ENCODE measurements at regions not wholly inside any gene's neighbourhood (a gene's known extent, or its start where the extent isn't known, plus 50 kb on each side); places are given as distances from the start of the nearest gene placed in this dataset.

- ATAC-seq (no peak), DNase-seq (no peak)
- POLR2A ChIA-PET = no interaction called here
- Mint-ChIP-seq H3K9me3 (ENCODE audit: insufficient read depth) (no peaks in the 10 kb centered on the region), H3K27me3 (ENCODE audit: low read depth) (no peaks in the 10 kb centered on the region), H3K4me3 (no peak overlapping the region), H3K4me1 (ENCODE audit: low read depth) (no peaks in the 10 kb centered on the region), H3K27ac (no peak overlapping the region), H3K36me3 (ENCODE audit: low read depth) (no peaks in the 10 kb centered on the region)
- CTCF ChIA-PET = no interaction called here
Observed at GRCh38 chr6:94251878-94252277, 832.5 kb upstream of the EPHA7 start.

GRCh38 chr6:94245395-94245794, 826.0 kb upstream of the EPHA7 start:
- ATAC-seq (no peak), DNase-seq (no peak)
- ChIA-PET CTCF (no interaction called here), POLR2A (no interaction called here)
- H3K27ac Mint-ChIP-seq = no peak overlapping the region
- no peaks in the 10 kb centered on the region for H3K27me3 Mint-ChIP-seq (ENCODE audit: low read depth)
- H3K9me3 Mint-ChIP-seq (ENCODE audit: insufficient read depth) = peaks cover 6% of the 10 kb centered on the region
- no peaks in the 10 kb centered on the region for H3K4me1 Mint-ChIP-seq (ENCODE audit: low read depth)
- no peak overlapping the region for H3K4me3 Mint-ChIP-seq
- H3K36me3 Mint-ChIP-seq (ENCODE audit: low read depth) = no peaks in the 10 kb centered on the region

- no peak for DNase-seq
- H3K9me3 Mint-ChIP-seq (ENCODE audit: insufficient read depth) = peaks cover 6% of the 10 kb centered on the region
- H3K27ac Mint-ChIP-seq = no peak overlapping the region
- CTCF ChIA-PET = no interaction called here
- no peak overlapping the region for H3K4me3 Mint-ChIP-seq
- no peaks in the 10 kb centered on the region for H3K4me1 Mint-ChIP-seq (ENCODE audit: low read depth)
- H3K27me3 Mint-ChIP-seq (ENCODE audit: low read depth) = no peaks in the 10 kb centered on the region
- ATAC-seq = no peak
- POLR2A ChIA-PET = no interaction called here
- no peaks in the 10 kb centered on the region for H3K36me3 Mint-ChIP-seq (ENCODE audit: low read depth)
Observed at GRCh38 chr6:94238868-94239267, 819.5 kb upstream of the EPHA7 start.

GRCh38 chr6:94227741-94228140, 808.4 kb upstream of the EPHA7 start:
- no peak overlapping the region for H3K4me3 Mint-ChIP-seq
- DNase-seq (no peak), ATAC-seq (no peak)
- no peaks in the 10 kb centered on the region for H3K4me1 Mint-ChIP-seq (ENCODE audit: low read depth)
- no peaks in the 10 kb centered on the region for H3K36me3 Mint-ChIP-seq (ENCODE audit: low read depth)
- CTCF ChIA-PET = no interaction called here
- POLR2A ChIA-PET = no interaction called here
- H3K9me3 Mint-ChIP-seq (ENCODE audit: insufficient read depth) = no peaks in the 10 kb centered on the region
- no peak overlapping the region for H3K27ac Mint-ChIP-seq
- H3K27me3 Mint-ChIP-seq (ENCODE audit: low read depth) = no peaks in the 10 kb centered on the region

GRCh38 chr6:94217836-94218235, 798.5 kb upstream of the EPHA7 start:
- ATAC-seq (no peak), DNase-seq (no peak)
- ChIA-PET POLR2A (no interaction called here), CTCF (no interaction called here)
- Mint-ChIP-seq H3K9me3 (ENCODE audit: insufficient read depth) (no peaks in the 10 kb centered on the region), H3K27ac (no peak overlapping the region), H3K27me3 (ENCODE audit: low read depth) (no peaks in the 10 kb centered on the region), H3K4me1 (ENCODE audit: low read depth) (no peaks in the 10 kb centered on the region), H3K4me3 (no peak overlapping the region), H3K36me3 (ENCODE audit: low read depth) (no peaks in the 10 kb centered on the region)

GRCh38 chr6:94215552-94215951, 796.2 kb upstream of the EPHA7 start:
- no peaks in the 10 kb centered on the region for H3K9me3 Mint-ChIP-seq (ENCODE audit: insufficient read depth)
- H3K4me3 Mint-ChIP-seq = no peak overlapping the region
- no peak for DNase-seq
- H3K4me1 Mint-ChIP-seq (ENCODE audit: low read depth) = no peaks in the 10 kb centered on the region
- POLR2A ChIA-PET = no interaction called here
- no peaks in the 10 kb centered on the region for H3K27me3 Mint-ChIP-seq (ENCODE audit: low read depth)
- ATAC-seq = no peak
- no peaks in the 10 kb centered on the region for H3K36me3 Mint-ChIP-seq (ENCODE audit: low read depth)
- H3K27ac Mint-ChIP-seq = no peak overlapping the region
- CTCF ChIA-PET = no interaction called here

GRCh38 chr6:94213226-94213625, 793.9 kb upstream of the EPHA7 start:
- CTCF ChIA-PET = no interaction called here
- ATAC-seq = no peak
- H3K27ac Mint-ChIP-seq = no peak overlapping the region
- H3K4me1 Mint-ChIP-seq (ENCODE audit: low read depth) = no peaks in the 10 kb centered on the region
- no peaks in the 10 kb centered on the region for H3K27me3 Mint-ChIP-seq (ENCODE audit: low read depth)
- no peak overlapping the region for H3K4me3 Mint-ChIP-seq
- POLR2A ChIA-PET = no interaction called here
- DNase-seq = no peak
- H3K36me3 Mint-ChIP-seq (ENCODE audit: low read depth) = no peaks in the 10 kb centered on the region
- no peaks in the 10 kb centered on the region for H3K9me3 Mint-ChIP-seq (ENCODE audit: insufficient read depth)

GRCh38 chr6:94196891-94197290, 777.5 kb upstream of the EPHA7 start:
- Mint-ChIP-seq H3K36me3 (ENCODE audit: low read depth) (no peaks in the 10 kb centered on the region), H3K4me3 (no peak overlapping the region), H3K27me3 (ENCODE audit: low read depth) (no peaks in the 10 kb centered on the region), H3K4me1 (ENCODE audit: low read depth) (no peaks in the 10 kb centered on the region), H3K27ac (no peak overlapping the region), H3K9me3 (ENCODE audit: insufficient read depth) (no peaks in the 10 kb centered on the region)
- DNase-seq (no peak), ATAC-seq (no peak)
- ChIA-PET POLR2A (no interaction called here), CTCF (no interaction called here)

GRCh38 chr6:94190030-94190429, 770.7 kb upstream of the EPHA7 start:
- no peak overlapping the region for H3K27ac Mint-ChIP-seq
- ChIA-PET POLR2A (no interaction called here), CTCF (no interaction called here)
- H3K36me3 Mint-ChIP-seq (ENCODE audit: low read depth) = no peaks in the 10 kb centered on the region
- H3K9me3 Mint-ChIP-seq (ENCODE audit: insufficient read depth) = peaks cover 8% of the 10 kb centered on the region
- H3K4me1 Mint-ChIP-seq (ENCODE audit: low read depth) = no peaks in the 10 kb centered on the region
- H3K27me3 Mint-ChIP-seq (ENCODE audit: low read depth) = no peaks in the 10 kb centered on the region
- DNase-seq (no peak), ATAC-seq (no peak)
- H3K4me3 Mint-ChIP-seq = no peak overlapping the region

- Mint-ChIP-seq H3K4me3 (no peak overlapping the region), H3K27ac (no peak overlapping the region), H3K27me3 (ENCODE audit: low read depth) (no peaks in the 10 kb centered on the region), H3K4me1 (ENCODE audit: low read depth) (no peaks in the 10 kb centered on the region), H3K9me3 (ENCODE audit: insufficient read depth) (peaks cover 13% of the 10 kb centered on the region), H3K36me3 (ENCODE audit: low read depth) (no peaks in the 10 kb centered on the region)
- ChIA-PET CTCF (no interaction called here), POLR2A (no interaction called here)
- DNase-seq (no peak), ATAC-seq (no peak)
Observed at GRCh38 chr6:94184666-94185464, 765.5 kb upstream of the EPHA7 start.

GRCh38 chr6:94177429-94177828, 758.1 kb upstream of the EPHA7 start:
- POLR2A ChIA-PET = no interaction called here

GRCh38 chr6:94175465-94175864, 756.1 kb upstream of the EPHA7 start:
- POLR2A ChIA-PET = no interaction called here
- Mint-ChIP-seq H3K27ac (no peak overlapping the region), H3K27me3 (ENCODE audit: low read depth) (no peaks in the 10 kb centered on the region), H3K9me3 (ENCODE audit: insufficient read depth) (peaks cover 3% of the 10 kb centered on the region), H3K4me3 (no peak overlapping the region), H3K4me1 (ENCODE audit: low read depth) (no peaks in the 10 kb centered on the region), H3K36me3 (ENCODE audit: low read depth) (no peaks in the 10 kb centered on the region)
- CTCF ChIA-PET = no interaction called here
- ATAC-seq (no peak), DNase-seq (no peak)

More at GRCh38 chr6:94177429-94177828, 758.1 kb upstream of the EPHA7 start:
- no peaks in the 10 kb centered on the region for H3K4me1 Mint-ChIP-seq (ENCODE audit: low read depth)
- CTCF ChIA-PET = no interaction called here
- no peaks in the 10 kb centered on the region for H3K9me3 Mint-ChIP-seq (ENCODE audit: insufficient read depth)
- DNase-seq = no peak
- no peaks in the 10 kb centered on the region for H3K36me3 Mint-ChIP-seq (ENCODE audit: low read depth)
- H3K27ac Mint-ChIP-seq = no peak overlapping the region
- no peak for ATAC-seq
- H3K27me3 Mint-ChIP-seq (ENCODE audit: low read depth) = no peaks in the 10 kb centered on the region
- no peak overlapping the region for H3K4me3 Mint-ChIP-seq

GRCh38 chr6:94163877-94164276, 744.5 kb upstream of the EPHA7 start:
- H3K4me3 Mint-ChIP-seq = no peak overlapping the region
- DNase-seq = no peak
- peaks cover 22% of the 10 kb centered on the region for H3K9me3 Mint-ChIP-seq (ENCODE audit: insufficient read depth)
- H3K27ac Mint-ChIP-seq = no peak overlapping the region
- CTCF ChIA-PET = no interaction called here
- no peak for ATAC-seq
- no peaks in the 10 kb centered on the region for H3K27me3 Mint-ChIP-seq (ENCODE audit: low read depth)
- H3K4me1 Mint-ChIP-seq (ENCODE audit: low read depth) = no peaks in the 10 kb centered on the region
- no peaks in the 10 kb centered on the region for H3K36me3 Mint-ChIP-seq (ENCODE audit: low read depth)
- POLR2A ChIA-PET = no interaction called here
